RWPE1 (cell line): ENCODE measurements at regions not wholly inside any gene's neighbourhood (a gene's known extent, or its start where the extent isn't known, plus 50 kb on each side); places are given as distances from the start of the nearest gene placed in this dataset.

ENCODE experiments used
- CTCF ChIA-PET: fragments of 350-600 bp; sonication (Branson Sonifier 250); formaldehyde crosslinking; extraction: SDS; loops from one replicate; lab custom pipeline; 2021; lab: Yijun Ruan, JAX
- POLR2A ChIA-PET: fragments of 400-600 bp; formaldehyde crosslinking; extraction: SDS; loops from one replicate; lab custom pipeline; 2020; ENCODE audit warnings: antibody characterized with exemption; ENCODE audit not compliant: low non-redundant PET; lab: Yijun Ruan, JAX
- DNase-seq: peaks from one replicate; pipeline ENCODE4 v3.0.0; 2012; ENCODE audit warnings: low spot score
- H3K27ac ChIP-seq: fragments of 450-650 bp; 2 replicates; pipeline ENCODE4 v1.5.1; 2017
- TF ChIP-seq, protein P1 (sequence below): fragments of 450-650 bp; conservative IDR thresholded peaks from 2 replicates; pipeline ENCODE4 v1.5.1; 2017; ENCODE audit warnings: low read depth, mild to moderate bottlenecking

DNA sequence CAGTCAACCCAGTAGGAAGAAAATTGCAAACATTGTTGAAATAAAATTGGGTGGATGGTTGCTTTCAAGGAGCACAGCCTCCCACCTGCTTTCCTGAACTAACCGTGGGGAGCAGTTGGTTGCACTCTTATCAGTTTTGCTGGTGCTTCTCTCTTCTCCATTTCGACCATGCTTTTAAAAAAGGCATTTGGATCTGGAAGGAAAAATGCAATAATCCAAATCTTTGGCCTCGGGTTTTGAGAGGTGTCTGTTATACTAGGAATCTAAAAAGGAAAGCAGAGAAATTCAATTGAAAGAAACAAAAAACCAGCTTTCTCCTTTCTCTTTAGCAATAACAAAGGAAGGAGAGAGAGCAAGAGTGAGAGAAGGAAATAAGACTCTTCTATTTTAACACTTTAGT, 113.6 kb upstream of the ARGLU1 start:
- ChIA-PET POLR2A (interaction anchor here (0.7 kb wide), 1 partner anchor 61 kb away, joined by 3 read pairs; no protein-coding TSS in a partner anchor), CTCF (no interaction called here)

DNA sequence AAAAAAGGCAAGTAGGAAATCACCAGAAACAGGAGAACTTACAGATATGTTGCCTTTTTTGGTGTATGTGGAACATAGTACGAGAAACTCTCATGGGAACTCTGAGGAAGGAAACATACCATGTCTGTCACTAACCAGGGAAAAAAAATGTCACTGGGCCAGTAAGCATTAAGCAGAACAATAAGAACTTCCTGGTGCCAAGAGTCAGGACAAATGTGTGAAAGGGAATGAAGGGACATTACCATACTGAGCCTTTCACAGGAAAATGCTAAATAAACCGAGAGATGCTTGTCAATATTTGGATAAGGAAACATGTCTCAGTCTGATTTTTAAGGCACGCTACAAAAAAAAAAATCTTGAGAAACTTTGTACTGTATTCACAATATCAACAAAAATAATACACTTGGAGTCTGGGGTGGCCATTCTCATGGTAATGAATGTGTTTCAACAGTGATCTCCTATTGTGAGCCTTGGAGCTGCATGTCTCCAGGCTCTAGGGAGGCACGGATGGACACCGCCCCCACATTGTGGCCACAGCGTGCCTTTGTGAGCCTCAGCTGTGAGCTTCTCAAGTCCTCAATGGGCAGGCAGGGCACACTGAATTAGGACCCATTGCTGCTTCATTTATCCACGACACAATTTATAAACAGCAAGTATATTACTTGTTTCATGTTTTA, 113.0 kb upstream of the ARGLU1 start:
- ChIA-PET POLR2A (no interaction called here), CTCF (no interaction called here)
- TF ChIP-seq, protein P1, sequence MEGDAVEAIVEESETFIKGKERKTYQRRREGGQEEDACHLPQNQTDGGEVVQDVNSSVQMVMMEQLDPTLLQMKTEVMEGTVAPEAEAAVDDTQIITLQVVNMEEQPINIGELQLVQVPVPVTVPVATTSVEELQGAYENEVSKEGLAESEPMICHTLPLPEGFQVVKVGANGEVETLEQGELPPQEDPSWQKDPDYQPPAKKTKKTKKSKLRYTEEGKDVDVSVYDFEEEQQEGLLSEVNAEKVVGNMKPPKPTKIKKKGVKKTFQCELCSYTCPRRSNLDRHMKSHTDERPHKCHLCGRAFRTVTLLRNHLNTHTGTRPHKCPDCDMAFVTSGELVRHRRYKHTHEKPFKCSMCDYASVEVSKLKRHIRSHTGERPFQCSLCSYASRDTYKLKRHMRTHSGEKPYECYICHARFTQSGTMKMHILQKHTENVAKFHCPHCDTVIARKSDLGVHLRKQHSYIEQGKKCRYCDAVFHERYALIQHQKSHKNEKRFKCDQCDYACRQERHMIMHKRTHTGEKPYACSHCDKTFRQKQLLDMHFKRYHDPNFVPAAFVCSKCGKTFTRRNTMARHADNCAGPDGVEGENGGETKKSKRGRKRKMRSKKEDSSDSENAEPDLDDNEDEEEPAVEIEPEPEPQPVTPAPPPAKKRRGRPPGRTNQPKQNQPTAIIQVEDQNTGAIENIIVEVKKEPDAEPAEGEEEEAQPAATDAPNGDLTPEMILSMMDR: no peak
- H3K27ac ChIP-seq: no peak overlapping the region
- no peak for DNase-seq

More for the DNA sequence above, 113.6 kb upstream of the ARGLU1 start:
- DNase-seq: no peak
- H3K27ac ChIP-seq: no peak overlapping the region
- TF ChIP-seq, protein P1: no peak

DNA sequence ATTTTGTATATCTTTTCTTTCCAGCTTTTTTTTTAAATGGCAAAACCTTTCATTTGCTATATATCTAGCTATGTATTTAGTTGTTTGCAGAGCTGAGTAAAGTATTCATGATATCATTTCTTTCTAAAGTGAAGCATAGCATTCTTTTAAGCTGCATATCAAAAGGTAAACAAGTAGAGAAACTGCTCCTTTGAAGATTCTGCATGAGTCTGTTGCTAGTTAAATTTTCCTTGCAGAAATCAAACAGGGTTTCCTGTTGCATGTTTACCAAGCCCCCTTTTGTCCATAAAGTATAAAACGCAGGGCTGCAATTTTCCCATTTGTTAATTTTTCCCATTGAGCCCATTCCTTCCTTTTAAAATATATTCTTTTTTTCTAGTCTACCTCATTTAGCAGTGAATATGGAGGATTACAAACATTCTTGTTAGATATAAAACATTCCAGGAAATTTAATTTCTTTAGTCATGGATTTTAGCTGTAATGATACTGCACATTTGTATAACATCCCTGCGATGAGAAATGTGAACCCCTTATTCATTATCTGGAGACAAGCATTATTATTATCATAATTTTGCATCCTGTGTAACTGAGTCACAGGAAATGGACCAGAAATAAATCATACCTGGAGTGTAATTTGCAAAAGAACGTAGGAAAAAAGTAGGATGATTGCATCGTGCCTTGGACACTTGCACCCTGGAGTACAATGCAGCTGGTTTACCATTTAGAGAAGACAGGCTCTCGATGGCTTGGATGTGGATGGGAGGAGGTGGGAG, 110.9 kb upstream of the ARGLU1 start:
- ChIA-PET POLR2A (no interaction called here), CTCF (no interaction called here)
- no peak overlapping the region for H3K27ac ChIP-seq
- TF ChIP-seq, protein P1: no peak
- no peak for DNase-seq

DNA sequence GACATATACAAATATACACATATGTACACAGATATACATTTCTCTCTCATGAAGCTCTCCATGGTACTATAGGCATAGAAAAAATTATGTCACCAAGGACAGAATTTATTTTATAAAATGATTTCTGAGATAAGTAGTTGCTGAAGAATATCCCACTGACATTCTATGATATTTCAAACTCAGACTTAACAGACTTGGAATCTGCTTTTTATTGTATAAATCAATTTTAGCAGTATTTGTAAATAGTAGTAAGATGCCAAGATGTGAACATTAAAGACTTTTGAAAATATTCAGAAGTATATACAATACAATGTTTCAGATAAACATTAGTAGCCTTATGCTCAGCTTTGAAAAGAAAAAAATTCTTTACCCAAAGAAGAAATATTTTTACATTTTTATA, 107.4 kb upstream of the ARGLU1 start:
- CTCF ChIA-PET: no interaction called here
- POLR2A ChIA-PET: no interaction called here
- DNase-seq: no peak
- H3K27ac ChIP-seq: no peak overlapping the region
- TF ChIP-seq, protein P1: no peak

DNA sequence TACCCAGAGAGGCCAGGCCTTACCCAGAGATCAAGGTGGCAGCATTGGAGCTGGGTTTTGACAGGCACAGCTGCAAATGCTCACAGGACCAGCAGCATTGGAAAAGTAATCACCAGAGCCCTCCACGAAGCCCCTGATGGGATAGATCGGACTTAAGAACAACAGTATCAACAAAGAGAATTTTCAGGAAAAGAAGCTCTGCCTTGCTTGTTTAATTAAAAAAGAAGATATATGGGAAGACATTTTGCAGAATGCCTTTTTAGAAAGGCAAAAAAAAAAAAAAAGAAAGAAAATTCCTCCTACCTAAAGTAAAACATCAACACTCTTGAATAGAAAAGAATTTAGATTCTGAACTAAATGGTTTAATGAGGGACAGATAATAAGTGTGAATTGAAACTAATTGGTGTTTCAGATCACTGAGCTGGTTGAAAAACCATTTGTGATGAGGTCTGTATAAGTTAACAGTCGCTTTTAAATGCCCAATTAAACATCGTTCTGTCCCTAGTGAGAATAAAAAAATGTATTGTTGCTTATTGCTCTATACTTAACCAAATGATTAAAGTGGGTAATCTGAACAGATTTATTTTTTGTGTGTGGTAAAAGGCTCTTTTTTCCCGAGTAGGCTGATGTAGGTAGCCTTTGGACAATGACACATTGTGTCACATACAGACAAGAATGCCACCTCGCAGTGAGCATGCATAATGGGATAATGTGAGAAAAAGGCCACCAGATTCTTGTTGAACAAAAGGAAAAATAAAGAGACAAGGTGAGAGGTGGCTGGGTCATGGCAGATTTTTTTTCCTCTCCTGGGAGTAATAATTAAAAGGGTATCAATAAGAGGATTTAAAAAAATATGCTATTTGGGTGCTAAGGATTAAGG, 93.0 kb upstream of the ARGLU1 start:
- CTCF ChIA-PET: interaction anchor here (0.6 kb wide), 1 partner anchor 1835 kb away, joined by 3 read pairs; no protein-coding TSS in a partner anchor

More for the DNA sequence above, 93.0 kb upstream of the ARGLU1 start:
- TF ChIP-seq, protein P1: no peak
- H3K27ac ChIP-seq: no peak overlapping the region
- no peak for DNase-seq
- POLR2A ChIA-PET: no interaction called here
